PC-3 (cell line): ENCODE measurements at regions not wholly inside any gene's neighbourhood (a gene's known extent, or its start where the extent isn't known, plus 50 kb on each side); places are given as distances from the start of the nearest gene placed in this dataset.

Source experiments
- ATAC-seq: fragments of 200-7000 bp; cut with Tn5 transposase; 2 replicates; pipeline ENCODE4 v1.9.1; 2020; ENCODE audit warnings: mild to moderate bottlenecking, moderate library complexity
- BruUV-seq: library from RNA; stranded (reverse); fragments of 400-500 nt; replicated peaks from 2 replicates; lab custom pipeline; 2021; lab: Mats Ljungman, UMichigan
- CTCF ChIA-PET: fragments of 300-600 bp; sonication (Branson Sonifier 250); formaldehyde crosslinking; loops from one replicate; lab custom pipeline; 2022; ENCODE audit warnings: antibody characterized with exemption; lab: Charles Lee
- POLR2A ChIA-PET: fragments of 300-600 bp; sonication (Branson Sonifier 250); formaldehyde crosslinking; loops from one replicate; lab custom pipeline; 2022; ENCODE audit warnings: antibody characterized with exemption; ENCODE audit not compliant: unreplicated experiment; lab: Charles Lee
- DNase-seq: peaks from one replicate; pipeline ENCODE4 v3.0.0-alpha.2; 2015
- H2AFZ ChIP-seq: fragments of 300-600 bp; sonication (generic); 2 replicates; pipeline ENCODE4 v1.6.0; 2016; ENCODE audit warnings: antibody characterized with exemption, low read length
- H3F3A ChIP-seq: fragments of 300-600 bp; sonication (generic); one replicate; pipeline ENCODE4 v1.6.0; 2017; ENCODE audit warnings: antibody characterized with exemption, low read length, control low read depth, mild to moderate bottlenecking; ENCODE audit not compliant: unreplicated experiment
- H3K27ac ChIP-seq: fragments of 300-600 bp; sonication (generic); 2 replicates; pipeline ENCODE4 v1.5.1; 2016; ENCODE audit warnings: mild to moderate bottlenecking, low read length
- H3K27me3 ChIP-seq: fragments of 300-600 bp; sonication (generic); 2 replicates; pipeline ENCODE4 v1.6.1; 2016; ENCODE audit warnings: low read length, mixed read lengths
- H3K36me3 ChIP-seq: fragments of 300-600 bp; sonication (generic); 2 replicates; pipeline ENCODE4 v1.6.1; 2016; ENCODE audit warnings: low read depth, mixed run types, low read length, mixed read lengths
- H3K4me1 ChIP-seq: fragments of 300-600 bp; sonication (generic); 2 replicates; pipeline ENCODE4 v1.5.1; 2016; ENCODE audit warnings: low read length; ENCODE audit not compliant: insufficient read depth
- H3K4me2 ChIP-seq: fragments of 300-600 bp; sonication (generic); 2 replicates; pipeline ENCODE4 v1.6.0; 2016; ENCODE audit warnings: low read length
- H3K4me3 ChIP-seq: fragments of 300-600 bp; sonication (generic); 2 replicates; pipeline ENCODE4 v1.5.1; 2016; ENCODE audit warnings: mild to moderate bottlenecking, low read length, mixed read lengths
- H3K79me2 ChIP-seq: fragments of 300-600 bp; sonication (generic); 2 replicates; pipeline ENCODE4 v1.6.1; 2017; ENCODE audit warnings: low read length, mixed read lengths
- H3K9ac ChIP-seq: fragments of 300-600 bp; sonication (generic); 2 replicates; pipeline ENCODE4 v1.6.0; 2016; ENCODE audit warnings: mild to moderate bottlenecking, low read length
- H3K9me2 ChIP-seq: fragments of 300-600 bp; sonication (generic); replicated peaks from 2 replicates; pipeline ENCODE4 v1.6.1; 2016; ENCODE audit warnings: mixed run types, low read length, mixed read lengths
- H3K9me3 ChIP-seq: fragments of 300-600 bp; sonication (generic); 2 replicates; pipeline ENCODE4 v1.6.1; 2016; ENCODE audit warnings: low read length, mixed read lengths
- H4K20me1 ChIP-seq: fragments of 300-600 bp; sonication (generic); 2 replicates; pipeline ENCODE4 v1.6.1; 2016; ENCODE audit warnings: low read length, mixed read lengths
- CTCF ChIP-seq: fragments of 300-600 bp; sonication (generic); conservative IDR thresholded peaks from 2 replicates; pipeline ENCODE4 v1.5.1; 2017; ENCODE audit warnings: antibody characterized with exemption, low read depth, mild to moderate bottlenecking, low read length
- EZH2 ChIP-seq: fragments of 300-600 bp; sonication (generic); IDR thresholded peaks from one replicate; pipeline ENCODE4 v1.6.1; 2017; ENCODE audit warnings: antibody characterized with exemption, mild to moderate bottlenecking, low read length; ENCODE audit not compliant: unreplicated experiment
- EZH2phosphoT487 ChIP-seq: fragments of 300-600 bp; sonication (generic); IDR thresholded peaks from 2 replicates; pipeline ENCODE4 v1.6.1; 2018; ENCODE audit warnings: mild to moderate bottlenecking, antibody characterized with exemption, low read length, borderline replicate concordance
- intact Hi-C: fragments of 100-400 bp; cut with micrococcal nuclease; formaldehyde crosslinking; loops from 2 replicates; pipeline ENCODE4 v1.9.0; 2023

- CTCF ChIA-PET: no interaction called here
- no peaks in the 10 kb centered on the region for H3K4me1 ChIP-seq
- no peak for ATAC-seq
Observed at GRCh38 chr1:175801979-175802378, 58.6 kb upstream of the TNR start.

GRCh38 chr1:175797576-175797975 is 54.2 kb upstream of the TNR start:
- Histone ChIP-seq H3K27me3 (0 out of 2 replicates have a peak, but pooled peaks cover 5% of the 10 kb centered on the region), H3K9me3 (no peaks in the 10 kb centered on the region), H3K79me2 (no peaks in the 10 kb centered on the region), H3F3A (no peaks in the 10 kb centered on the region), H3K9ac (no peak overlapping the region), H3K4me2 (no peak overlapping the region), H4K20me1 (no peaks in the 10 kb centered on the region), H3K27ac (no peak overlapping the region), H3K36me3 (no peaks in the 10 kb centered on the region), H3K4me3 (no peak overlapping the region), H3K9me2 (no peaks in the 10 kb centered on the region), H3K4me1 (no peaks in the 10 kb centered on the region), H2AFZ (no peak overlapping the region)
- DNase-seq (no peak), ATAC-seq (no peak)
- TF ChIP-seq CTCF (no peak), EZH2phosphoT487 (no peak), EZH2 (no peak)
- ChIA-PET POLR2A (no interaction called here), CTCF (no interaction called here)
- intact Hi-C loops: no loop called here
- BruUV-seq: no TSS peak

More at GRCh38 chr1:175801979-175802378, 58.6 kb upstream of the TNR start:
- Histone ChIP-seq H3K9me2 (no peaks in the 10 kb centered on the region), H3K27me3 (peaks cover 9% of the 10 kb centered on the region; the same call in 1 of the 2 replicates), H3K27ac (no peak overlapping the region), H3K79me2 (no peaks in the 10 kb centered on the region), H3K9me3 (no peaks in the 10 kb centered on the region), H3K9ac (no peak overlapping the region), H3F3A (no peaks in the 10 kb centered on the region), H2AFZ (no peak overlapping the region), H3K4me2 (no peak overlapping the region), H4K20me1 (no peaks in the 10 kb centered on the region), H3K36me3 (no peaks in the 10 kb centered on the region), H3K4me3 (no peak overlapping the region)
- DNase-seq: no peak
- POLR2A ChIA-PET: no interaction called here
- TF ChIP-seq EZH2: no peak
- no peak for TF ChIP-seq EZH2phosphoT487
- no peak for TF ChIP-seq CTCF
- no TSS peak for BruUV-seq
- intact Hi-C loops: no loop called here

GRCh38 chr1:175794586-175794985 is 51.2 kb upstream of the TNR start:
- POLR2A ChIA-PET: no interaction called here
- TF ChIP-seq CTCF (no peak), EZH2phosphoT487 (no peak), EZH2 (no peak)
- H3F3A ChIP-seq: no peaks in the 10 kb centered on the region
- no peak overlapping the region for H3K4me2 ChIP-seq
- intact Hi-C loops: no loop called here
- H3K4me3 ChIP-seq: no peak overlapping the region
- CTCF ChIA-PET: no interaction called here
- H2AFZ ChIP-seq: no peak overlapping the region
- H3K4me1 ChIP-seq: no peaks in the 10 kb centered on the region
- no peaks in the 10 kb centered on the region for H3K9me2 ChIP-seq
- H3K36me3 ChIP-seq: no peaks in the 10 kb centered on the region
- H3K79me2 ChIP-seq: no peaks in the 10 kb centered on the region
- H3K27me3 ChIP-seq: no peaks in the 10 kb centered on the region
- no peak for ATAC-seq
- no peak overlapping the region for H3K9ac ChIP-seq
- no peaks in the 10 kb centered on the region for H3K9me3 ChIP-seq
- no peak overlapping the region for H3K27ac ChIP-seq
- no peaks in the 10 kb centered on the region for H4K20me1 ChIP-seq
- BruUV-seq: no TSS peak
- no peak for DNase-seq
